ENCODE measurements at regions not wholly inside any gene's neighbourhood (a gene's known extent, or its start where the extent isn't known, plus 50 kb on each side); places are given as distances from the start of the nearest gene placed in this dataset.
A peak's percentile ranks its signal among the peaks of the same experiment; 100 is the strongest.

DNA sequence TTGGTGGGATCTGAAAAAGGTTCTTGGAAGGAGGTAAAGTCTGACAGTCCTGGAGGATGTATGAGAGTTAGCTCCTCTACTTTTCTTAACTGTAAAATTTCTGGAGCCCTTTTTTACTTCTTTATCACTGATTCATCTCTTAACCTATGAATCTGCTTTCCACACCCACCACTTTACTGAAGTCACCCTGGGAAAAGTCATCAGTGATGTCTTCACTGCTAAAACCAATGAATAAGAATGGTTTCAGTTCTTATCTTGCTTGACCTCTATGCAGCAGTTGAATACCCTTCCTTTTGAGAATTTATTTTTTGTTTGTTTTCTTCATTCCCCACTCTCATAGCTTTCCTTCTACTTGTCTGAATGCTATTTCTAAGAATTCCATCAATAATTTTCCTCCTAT lies 80.0 kb downstream of the AREG start:
- Histone ChIP-seq H3K9me3 (no peaks in the 10 kb centered on the region), H3K4me1 (no peaks in the 10 kb centered on the region), H3K27ac (no peak overlapping the region), H3K36me3 (no peaks in the 10 kb centered on the region), H3K4me3 (no peak overlapping the region), H3K27me3 (no peaks in the 10 kb centered on the region)
- TF ChIP-seq, protein P1, sequence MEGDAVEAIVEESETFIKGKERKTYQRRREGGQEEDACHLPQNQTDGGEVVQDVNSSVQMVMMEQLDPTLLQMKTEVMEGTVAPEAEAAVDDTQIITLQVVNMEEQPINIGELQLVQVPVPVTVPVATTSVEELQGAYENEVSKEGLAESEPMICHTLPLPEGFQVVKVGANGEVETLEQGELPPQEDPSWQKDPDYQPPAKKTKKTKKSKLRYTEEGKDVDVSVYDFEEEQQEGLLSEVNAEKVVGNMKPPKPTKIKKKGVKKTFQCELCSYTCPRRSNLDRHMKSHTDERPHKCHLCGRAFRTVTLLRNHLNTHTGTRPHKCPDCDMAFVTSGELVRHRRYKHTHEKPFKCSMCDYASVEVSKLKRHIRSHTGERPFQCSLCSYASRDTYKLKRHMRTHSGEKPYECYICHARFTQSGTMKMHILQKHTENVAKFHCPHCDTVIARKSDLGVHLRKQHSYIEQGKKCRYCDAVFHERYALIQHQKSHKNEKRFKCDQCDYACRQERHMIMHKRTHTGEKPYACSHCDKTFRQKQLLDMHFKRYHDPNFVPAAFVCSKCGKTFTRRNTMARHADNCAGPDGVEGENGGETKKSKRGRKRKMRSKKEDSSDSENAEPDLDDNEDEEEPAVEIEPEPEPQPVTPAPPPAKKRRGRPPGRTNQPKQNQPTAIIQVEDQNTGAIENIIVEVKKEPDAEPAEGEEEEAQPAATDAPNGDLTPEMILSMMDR (IDR thresholded peaks at IDR 0.05), result no peak
- no peak for DNase-seq (ENCODE audit: low spot score in 2 of 2)
- intact Hi-C loops (cut with DNase I), result no loop called here

DNA sequence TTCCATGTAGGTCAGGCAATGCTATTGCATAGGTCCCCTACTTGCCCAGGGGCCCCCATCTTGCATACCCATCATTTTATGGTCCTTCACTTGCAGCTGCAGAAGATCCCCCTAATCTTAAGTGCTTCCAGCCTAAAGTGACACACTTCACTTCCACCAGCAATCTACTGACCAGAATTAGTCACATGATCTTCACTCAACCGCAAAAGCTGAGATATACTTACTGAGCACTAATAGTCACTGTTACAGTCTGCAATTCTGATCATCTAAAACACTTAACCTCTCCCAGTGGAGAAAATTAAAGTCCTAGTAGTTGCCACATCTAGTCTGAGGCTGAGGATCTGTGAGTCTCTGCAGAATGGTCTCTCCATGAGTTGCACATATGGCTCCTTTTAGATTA lies 82.1 kb downstream of the AREG start:
- Histone ChIP-seq H3K4me3 (no peak overlapping the region), H3K9me3 (no peaks in the 10 kb centered on the region), H3K27ac (no peak overlapping the region), H3K36me3 (no peaks in the 10 kb centered on the region), H3K4me1 (no peaks in the 10 kb centered on the region), H3K27me3 (no peaks in the 10 kb centered on the region)
- DNase-seq (ENCODE audit: low spot score in 2 of 2), result no peak
- TF ChIP-seq, protein P1 (IDR thresholded peaks at IDR 0.05), result no peak
- intact Hi-C loops (cut with DNase I), result no loop called here

DNA sequence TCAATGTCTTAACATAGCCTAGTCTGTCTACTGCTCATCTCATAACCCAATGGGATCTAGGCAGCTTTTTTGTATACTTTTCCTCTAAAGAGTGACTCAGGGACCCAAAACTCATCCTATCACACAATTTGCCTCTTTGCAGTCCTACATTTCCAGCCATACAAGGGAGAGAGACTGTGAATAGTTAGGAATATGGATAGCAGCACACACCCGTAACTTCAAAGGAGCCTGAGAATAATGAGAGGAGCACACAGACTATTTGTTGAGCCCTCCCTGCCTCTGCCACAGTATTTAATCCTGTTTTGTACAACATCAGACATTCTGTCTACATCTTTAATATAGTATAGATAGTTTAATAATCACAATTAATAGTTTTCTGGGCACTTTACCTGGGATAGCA lies 83.2 kb downstream of the AREG start:
- no peak for DNase-seq (ENCODE audit: low spot score in 2 of 2)
- no peaks in the 10 kb centered on the region for H3K9me3 ChIP-seq
- intact Hi-C loops (cut with DNase I), result no loop called here
- no peak overlapping the region for H3K27ac ChIP-seq
- TF ChIP-seq, protein P1 (IDR thresholded peaks at IDR 0.05), result no peak
- no peaks in the 10 kb centered on the region for H3K4me1 ChIP-seq
- no peak overlapping the region for H3K4me3 ChIP-seq
- no peaks in the 10 kb centered on the region for H3K27me3 ChIP-seq
- no peaks in the 10 kb centered on the region for H3K36me3 ChIP-seq

DNA sequence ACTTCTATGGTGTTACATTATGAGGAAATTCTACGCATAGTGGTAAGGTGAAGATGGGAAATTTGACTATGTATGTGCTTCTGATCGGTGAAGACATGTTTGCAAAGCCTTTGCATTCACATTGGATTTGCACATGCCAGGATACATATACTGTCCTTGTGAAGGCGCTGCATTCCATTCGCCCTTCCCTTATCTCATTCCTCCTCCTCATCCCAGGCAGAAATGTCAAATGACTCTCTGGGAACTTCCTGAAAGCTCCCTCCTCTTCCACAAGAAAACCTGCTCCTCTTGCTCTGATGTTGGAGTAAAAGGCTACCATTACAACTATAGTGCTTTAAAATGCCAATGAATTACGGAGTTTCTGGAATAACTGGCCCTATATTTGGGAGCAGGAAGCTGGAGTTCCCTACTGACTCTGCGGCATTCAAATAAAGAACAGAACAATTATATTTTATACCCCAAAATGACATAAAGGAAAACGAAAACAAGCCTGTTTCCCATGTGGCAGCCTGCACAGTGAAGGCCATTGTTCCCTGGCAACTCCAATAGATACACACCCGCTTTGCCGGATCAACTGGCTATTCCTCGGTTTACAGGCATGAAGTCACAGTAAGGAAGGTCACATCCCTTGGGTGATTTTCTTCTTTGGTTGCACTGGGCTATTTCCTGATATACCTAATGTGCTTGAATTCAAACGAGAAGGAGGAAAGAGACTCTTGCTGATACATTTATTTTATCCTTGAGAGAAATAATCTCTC lies 84.5 kb downstream of the AREG start:
- intact Hi-C loops (cut with DNase I), result loop anchor here (5.0 kb wide), 1 partner anchor 143 kb away; no protein-coding TSS in a partner anchor
- Histone ChIP-seq H3K36me3 (no peaks in the 10 kb centered on the region), H3K4me3 (no peak overlapping the region), H3K27ac (no peak overlapping the region), H3K4me1 (no peaks in the 10 kb centered on the region), H3K27me3 (no peaks in the 10 kb centered on the region), H3K9me3 (no peaks in the 10 kb centered on the region)
- DNase-seq (ENCODE audit: low spot score in 2 of 2), result no peak
- TF ChIP-seq, protein P1 (IDR thresholded peaks at IDR 0.05), result no peak

DNA sequence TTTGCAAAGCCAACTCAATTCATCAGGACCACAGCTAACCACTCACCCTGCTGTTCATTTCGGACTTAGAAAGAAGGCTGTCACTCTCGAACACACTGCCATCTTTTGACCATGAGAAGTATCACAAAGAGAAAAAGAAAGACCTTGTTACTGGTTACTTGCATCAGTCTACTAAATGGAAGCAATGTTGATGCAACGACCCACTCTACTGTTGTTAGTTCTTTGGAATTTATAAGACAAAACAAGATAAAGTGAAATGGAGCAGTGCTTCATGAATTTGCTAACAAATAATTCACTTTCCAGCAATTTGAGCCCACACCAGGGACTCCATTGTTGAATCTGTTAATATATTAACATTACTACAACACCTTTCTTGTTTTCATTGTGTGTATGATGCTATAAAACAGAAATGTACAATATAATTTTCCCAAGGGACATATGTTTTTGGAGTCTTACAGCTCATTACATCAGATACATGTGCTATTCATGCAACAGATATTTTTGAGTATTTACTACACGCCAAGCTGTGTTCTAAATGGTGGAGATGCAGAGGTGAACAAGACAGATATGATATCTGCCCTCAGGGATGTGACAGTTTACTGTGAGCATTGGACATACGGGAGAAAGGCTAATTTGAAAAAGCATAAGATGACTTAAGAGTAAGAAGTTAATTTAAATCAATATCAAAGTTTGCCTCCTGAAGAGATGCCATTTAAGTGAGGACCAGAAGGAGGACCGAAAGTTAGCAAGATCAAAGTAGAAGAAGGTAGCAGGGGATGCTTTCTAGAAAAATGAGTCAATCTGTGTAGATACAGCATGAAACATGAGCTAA lies 87.2 kb downstream of the AREG start:
- intact Hi-C loops (cut with DNase I), result loop anchor here (2.0 to 5.0 kb wide), 2 partner anchors 140 to 155 kb away; no protein-coding TSS in a partner anchor

More for the DNA sequence above, 87.2 kb downstream of the AREG start:
- Histone ChIP-seq H3K4me3 (no peak overlapping the region), H3K27me3 (no peaks in the 10 kb centered on the region), H3K4me1 (no peaks in the 10 kb centered on the region), H3K9me3 (no peaks in the 10 kb centered on the region), H3K36me3 (no peaks in the 10 kb centered on the region), H3K27ac (no peak overlapping the region)
- TF ChIP-seq, protein P1 (IDR thresholded peaks at IDR 0.05), result peak; percentile 19 to 57 (median 55)
- no peak for DNase-seq (ENCODE audit: low spot score in 2 of 2)
